ENCODE measurements at regions not wholly inside any gene's neighbourhood (a gene's known extent, or its start where the extent isn't known, plus 50 kb on each side); places are given as distances from the start of the nearest gene placed in this dataset.

DNA sequence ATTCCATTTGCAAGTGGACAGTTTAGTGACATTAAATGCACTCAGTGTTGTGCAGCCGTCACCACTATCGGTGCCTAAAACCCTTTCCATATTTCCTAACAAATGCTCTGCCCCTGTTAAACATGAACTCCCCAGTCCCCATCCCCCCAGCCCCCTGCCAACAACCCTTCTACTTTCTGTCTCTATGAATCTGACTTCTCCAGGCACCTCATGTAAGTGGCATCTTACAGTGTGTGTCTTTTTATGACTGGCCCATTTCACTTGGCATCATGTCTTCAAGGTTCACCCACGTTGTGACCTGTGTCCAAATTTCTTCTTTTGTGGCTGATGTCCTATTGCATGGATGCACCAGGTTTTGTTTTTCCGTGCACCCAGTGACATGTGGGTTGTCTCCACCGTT, 140.9 kb upstream of the GPC1 start:
- TF ChIP-seq, protein P1, sequence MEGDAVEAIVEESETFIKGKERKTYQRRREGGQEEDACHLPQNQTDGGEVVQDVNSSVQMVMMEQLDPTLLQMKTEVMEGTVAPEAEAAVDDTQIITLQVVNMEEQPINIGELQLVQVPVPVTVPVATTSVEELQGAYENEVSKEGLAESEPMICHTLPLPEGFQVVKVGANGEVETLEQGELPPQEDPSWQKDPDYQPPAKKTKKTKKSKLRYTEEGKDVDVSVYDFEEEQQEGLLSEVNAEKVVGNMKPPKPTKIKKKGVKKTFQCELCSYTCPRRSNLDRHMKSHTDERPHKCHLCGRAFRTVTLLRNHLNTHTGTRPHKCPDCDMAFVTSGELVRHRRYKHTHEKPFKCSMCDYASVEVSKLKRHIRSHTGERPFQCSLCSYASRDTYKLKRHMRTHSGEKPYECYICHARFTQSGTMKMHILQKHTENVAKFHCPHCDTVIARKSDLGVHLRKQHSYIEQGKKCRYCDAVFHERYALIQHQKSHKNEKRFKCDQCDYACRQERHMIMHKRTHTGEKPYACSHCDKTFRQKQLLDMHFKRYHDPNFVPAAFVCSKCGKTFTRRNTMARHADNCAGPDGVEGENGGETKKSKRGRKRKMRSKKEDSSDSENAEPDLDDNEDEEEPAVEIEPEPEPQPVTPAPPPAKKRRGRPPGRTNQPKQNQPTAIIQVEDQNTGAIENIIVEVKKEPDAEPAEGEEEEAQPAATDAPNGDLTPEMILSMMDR (IDR thresholded peaks at IDR 0.05) = no peak
- TF ChIP-seq POLR2AphosphoS5 (IDR thresholded peaks at IDR 0.05) (no peak), POLR2A (IDR thresholded peaks at IDR 0.05) (no peak)

All from suprapubic skin (tissue), 4 donors.